Ammon's horn (tissue), 1 donor: ENCODE measurements at regions not wholly inside any gene's neighbourhood (a gene's known extent, or its start where the extent isn't known, plus 50 kb on each side); places are given as distances from the start of the nearest gene placed in this dataset.
"Not testable (repeated sequence)": the region's sequence is repeated elsewhere in the genome, so short reads cannot be mapped to it uniquely, and the experiment has no call there.

Source experiments
- DNase-seq: peaks from one replicate; pipeline ENCODE4 v3.0.0-alpha.2; 2016; ENCODE audit warnings: low spot score

GRCh38 chr3:187852842-187853730 lies 107.8 kb upstream of the BCL6 start:
- no peak for DNase-seq

- no peak for DNase-seq
Measured at GRCh38 chr3:187855131-187855530, 109.9 kb upstream of the BCL6 start.

DNA sequence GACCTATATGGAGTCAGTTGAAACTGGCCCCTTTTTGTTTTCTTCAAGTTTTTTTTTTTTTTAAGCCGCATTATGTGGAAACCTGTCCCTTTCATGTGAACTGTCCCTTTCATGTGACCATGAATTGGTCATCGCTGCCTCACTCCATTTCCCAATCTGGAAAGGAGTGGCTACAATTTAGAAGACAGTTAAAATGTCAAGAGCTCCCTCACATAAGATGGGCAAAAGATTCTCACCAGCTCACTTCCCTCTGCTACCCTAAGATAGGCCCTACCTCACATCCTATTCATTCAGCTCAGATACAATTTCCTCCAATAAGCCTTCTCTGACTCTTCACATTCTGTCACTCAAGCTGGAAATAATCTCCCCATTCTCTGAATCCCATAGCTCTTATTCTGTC lies 111.3 kb upstream of the BCL6 start:
- DNase-seq = no peak

DNA sequence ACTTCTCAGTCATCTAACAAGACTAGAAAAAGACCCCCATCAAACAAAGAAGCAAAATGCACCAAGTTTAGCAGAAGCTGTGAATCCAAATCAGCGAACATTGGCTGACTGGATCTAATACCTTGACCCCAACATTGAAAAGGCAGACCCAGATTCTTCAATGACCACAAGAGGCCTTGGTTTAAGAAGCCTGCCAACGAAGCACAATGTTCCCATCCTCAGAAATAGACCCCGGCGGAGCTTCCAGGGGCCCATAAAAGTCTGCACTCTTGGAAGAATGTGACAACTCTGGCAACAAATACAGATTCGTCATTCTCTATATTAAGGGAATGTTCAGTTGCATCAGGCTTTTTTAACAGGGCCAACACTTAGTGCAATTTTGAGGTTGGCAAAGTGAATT lies 112.8 kb upstream of the BCL6 start:
- DNase-seq = peak; percentile 38

- no peak for DNase-seq
Measured at GRCh38 chr3:187858711-187859110, 113.4 kb upstream of the BCL6 start.

DNA sequence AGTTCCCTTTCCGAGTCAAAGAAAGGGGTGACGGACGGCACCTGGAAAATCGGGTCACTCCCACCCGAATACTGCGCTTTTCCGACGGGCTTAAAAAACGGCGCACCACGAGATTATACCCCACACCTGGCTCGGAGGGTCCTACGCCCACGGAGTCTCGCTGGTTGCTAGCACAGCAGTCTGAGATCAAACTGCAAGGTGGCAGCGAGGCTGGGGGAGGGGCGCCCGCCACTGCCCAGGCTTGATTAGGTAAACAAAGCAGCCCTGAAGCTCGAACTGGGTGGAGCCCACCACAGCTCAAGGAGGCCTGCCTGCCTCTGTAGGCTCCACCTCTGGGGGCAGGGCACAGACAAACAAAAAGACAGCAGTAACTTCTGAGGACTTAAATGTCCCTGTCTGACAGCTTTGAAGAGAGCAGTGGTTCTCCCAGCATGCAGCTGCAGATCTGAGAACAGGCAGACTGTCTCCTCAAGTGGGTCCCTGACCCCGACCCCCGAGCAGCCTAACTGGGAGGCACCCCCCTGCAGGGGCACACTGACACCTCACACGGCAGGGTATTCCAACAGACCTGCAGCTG lies 117.5 kb upstream of the BCL6 start:
- not testable (repeated sequence) for DNase-seq

- no peak for DNase-seq
Measured at GRCh38 chr3:187870360-187871203, 125.3 kb upstream of the BCL6 start.

GRCh38 chr3:187871204-187871591 lies 125.9 kb upstream of the BCL6 start:
- DNase-seq = no peak

GRCh38 chr3:187871848-187872247 lies 126.6 kb upstream of the BCL6 start:
- DNase-seq = no peak

- DNase-seq = no peak
Measured at GRCh38 chr3:187873843-187874242, 128.6 kb upstream of the BCL6 start.

- no peak for DNase-seq
Measured at GRCh38 chr3:187875863-187876262, 130.6 kb upstream of the BCL6 start.

- no peak for DNase-seq
Measured at GRCh38 chr3:187878772-187879518, 133.7 kb upstream of the BCL6 start.

DNA sequence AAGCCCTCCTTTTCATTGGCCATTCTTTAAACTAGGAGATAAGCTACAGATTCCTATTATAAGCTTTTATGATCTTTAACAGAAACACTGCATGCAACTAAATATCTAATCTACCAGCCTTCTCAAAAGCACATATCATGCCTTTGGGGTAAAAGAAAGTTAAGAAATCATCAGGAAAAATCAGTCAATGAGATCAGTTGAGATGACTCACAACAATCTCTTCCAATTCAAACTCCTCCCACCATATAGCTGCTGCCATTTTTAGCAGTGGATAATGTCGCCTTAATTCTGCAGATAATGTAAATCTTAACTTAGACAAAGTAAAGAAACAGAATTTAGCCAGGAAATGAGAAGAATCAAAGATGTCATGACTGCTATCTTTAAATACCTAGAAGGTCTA lies 135.2 kb upstream of the BCL6 start:
- no peak for DNase-seq

- DNase-seq = no peak
Measured at GRCh38 chr3:187880851-187881250, 135.6 kb upstream of the BCL6 start.

GRCh38 chr3:187888701-187889100 lies 143.4 kb upstream of the BCL6 start:
- no peak for DNase-seq

GRCh38 chr3:187889106-187889505 lies 143.8 kb upstream of the BCL6 start:
- no peak for DNase-seq

GRCh38 chr3:187889601-187890404 lies 144.5 kb upstream of the BCL6 start:
- DNase-seq = no peak

- not testable (repeated sequence) for DNase-seq
Measured at GRCh38 chr3:187890405-187890752, 145.1 kb upstream of the BCL6 start.

GRCh38 chr3:187896646-187897045 lies 151.4 kb upstream of the BCL6 start:
- no peak for DNase-seq

GRCh38 chr3:187899246-187899645 lies 154.0 kb upstream of the BCL6 start:
- DNase-seq = no peak
